ENCODE measurements at regions not wholly inside any gene's neighbourhood (a gene's known extent, or its start where the extent isn't known, plus 50 kb on each side); places are given as distances from the start of the nearest gene placed in this dataset.
"Not testable (repeated sequence)": the region's sequence is repeated elsewhere in the genome, so short reads cannot be mapped to it uniquely, and the experiment has no call there.

- H3K9me3 ChIP-seq (ENCODE audit: control insufficient read depth in 1 of 2, low read length in 2 of 2) = no peaks in the 10 kb centered on the region
- peaks cover 0 to 1% of the 10 kb centered on the region in 2 donors for H3K27me3 ChIP-seq (ENCODE audit: control insufficient read depth in 1 of 2, insufficient read depth in 2 of 2, low read length in 2 of 2)
- no peak overlapping the region for H3K27ac ChIP-seq (ENCODE audit: low read depth, low read length)
- no peaks in the 10 kb centered on the region for H3K36me3 ChIP-seq (ENCODE audit: control insufficient read depth in 1 of 2, insufficient read depth in 2 of 2, low read length in 2 of 2)
- no peaks in the 10 kb centered on the region for H3K4me1 ChIP-seq (ENCODE audit: control insufficient read depth in 1 of 2, insufficient read depth in 2 of 2, low read length in 2 of 2)
- no peak overlapping the region for H3K9ac ChIP-seq (ENCODE audit: low read depth in 1 of 2, low read length in 2 of 2)
- H3K4me3 ChIP-seq (ENCODE audit: low read depth in 1 of 2, low read length in 2 of 2) = no peak overlapping the region
Measured at GRCh38 chr1:226461087-226461486, 53.2 kb upstream of the PARP1 start.

GRCh38 chr1:226463925-226464586 lies 56.2 kb upstream of the PARP1 start:
- H3K27me3 ChIP-seq (ENCODE audit: control insufficient read depth in 1 of 2, insufficient read depth in 2 of 2, low read length in 2 of 2) = no peaks in the 10 kb centered on the region
- H3K36me3 ChIP-seq (ENCODE audit: control insufficient read depth in 1 of 2, insufficient read depth in 2 of 2, low read length in 2 of 2) = no peaks in the 10 kb centered on the region
- no peaks in the 10 kb centered on the region for H3K9me3 ChIP-seq (ENCODE audit: control insufficient read depth in 1 of 2, low read length in 2 of 2)
- H3K27ac ChIP-seq (ENCODE audit: low read depth, low read length) = no peak overlapping the region
- no peaks in the 10 kb centered on the region for H3K4me1 ChIP-seq (ENCODE audit: control insufficient read depth in 1 of 2, insufficient read depth in 2 of 2, low read length in 2 of 2)
- no peak overlapping the region for H3K9ac ChIP-seq (ENCODE audit: low read depth in 1 of 2, low read length in 2 of 2)
- no peak overlapping the region for H3K4me3 ChIP-seq (ENCODE audit: low read depth in 1 of 2, low read length in 2 of 2)

GRCh38 chr1:226464587-226464971 lies 56.7 kb upstream of the PARP1 start:
- not testable (repeated sequence) for H3K9me3 ChIP-seq (ENCODE audit: control insufficient read depth in 1 of 2, low read length in 2 of 2); H3K27me3 ChIP-seq (ENCODE audit: control insufficient read depth in 1 of 2, insufficient read depth in 2 of 2, low read length in 2 of 2); H3K4me3 ChIP-seq (ENCODE audit: low read depth in 1 of 2, low read length in 2 of 2); H3K4me1 ChIP-seq (ENCODE audit: control insufficient read depth in 1 of 2, insufficient read depth in 2 of 2, low read length in 2 of 2); H3K36me3 ChIP-seq (ENCODE audit: control insufficient read depth in 1 of 2, insufficient read depth in 2 of 2, low read length in 2 of 2); H3K9ac ChIP-seq (ENCODE audit: low read depth in 1 of 2, low read length in 2 of 2); H3K27ac ChIP-seq (ENCODE audit: low read depth, low read length)

GRCh38 chr1:226466296-226466695 lies 58.4 kb upstream of the PARP1 start:
- Histone ChIP-seq H3K4me3 (ENCODE audit: low read depth in 1 of 2, low read length in 2 of 2) (no peak overlapping the region), H3K36me3 (ENCODE audit: control insufficient read depth in 1 of 2, insufficient read depth in 2 of 2, low read length in 2 of 2) (no peaks in the 10 kb centered on the region), H3K9ac (ENCODE audit: low read depth in 1 of 2, low read length in 2 of 2) (no peak overlapping the region), H3K9me3 (ENCODE audit: control insufficient read depth in 1 of 2, low read length in 2 of 2) (no peaks in the 10 kb centered on the region), H3K4me1 (ENCODE audit: control insufficient read depth in 1 of 2, insufficient read depth in 2 of 2, low read length in 2 of 2) (peaks cover 1 to 2% of the 10 kb centered on the region in 2 donors), H3K27me3 (ENCODE audit: control insufficient read depth in 1 of 2, insufficient read depth in 2 of 2, low read length in 2 of 2) (no peaks in the 10 kb centered on the region), H3K27ac (ENCODE audit: low read depth, low read length) (no peak overlapping the region)

GRCh38 chr1:226467443-226467842 lies 59.5 kb upstream of the PARP1 start:
- no peaks in the 10 kb centered on the region for H3K9me3 ChIP-seq (ENCODE audit: control insufficient read depth in 1 of 2, low read length in 2 of 2)

GRCh38 chr1:226470921-226471866 lies 63.3 kb upstream of the PARP1 start:
- H3K27me3 ChIP-seq (ENCODE audit: control insufficient read depth in 1 of 2, insufficient read depth in 2 of 2, low read length in 2 of 2) = peaks cover 0 to 3% of the 10 kb centered on the region in 2 donors

More at GRCh38 chr1:226467443-226467842, 59.5 kb upstream of the PARP1 start:
- H3K4me1 ChIP-seq (ENCODE audit: control insufficient read depth in 1 of 2, insufficient read depth in 2 of 2, low read length in 2 of 2) = peaks cover 6 to 8% of the 10 kb centered on the region in 2 donors
- H3K27ac ChIP-seq (ENCODE audit: low read depth, low read length) = no peak overlapping the region
- no peak overlapping the region for H3K4me3 ChIP-seq (ENCODE audit: low read depth in 1 of 2, low read length in 2 of 2)
- H3K36me3 ChIP-seq (ENCODE audit: control insufficient read depth in 1 of 2, insufficient read depth in 2 of 2, low read length in 2 of 2) = no peaks in the 10 kb centered on the region
- peaks cover 0 to under 1% of the 10 kb centered on the region in 2 donors for H3K27me3 ChIP-seq (ENCODE audit: control insufficient read depth in 1 of 2, insufficient read depth in 2 of 2, low read length in 2 of 2)
- no peak overlapping the region for H3K9ac ChIP-seq (ENCODE audit: low read depth in 1 of 2, low read length in 2 of 2)

GRCh38 chr1:226473325-226473724 lies 65.4 kb upstream of the PARP1 start:
- Histone ChIP-seq H3K9ac (ENCODE audit: low read depth in 1 of 2, low read length in 2 of 2) (no peak overlapping the region), H3K27me3 (ENCODE audit: control insufficient read depth in 1 of 2, insufficient read depth in 2 of 2, low read length in 2 of 2) (peaks cover 0 to 3% of the 10 kb centered on the region in 2 donors)

More at GRCh38 chr1:226470921-226471866, 63.3 kb upstream of the PARP1 start:
- H3K4me3 ChIP-seq (ENCODE audit: low read depth in 1 of 2, low read length in 2 of 2) = peak overlapping the region in 1 of 2 donors; percentile 5
- no peaks in the 10 kb centered on the region for H3K36me3 ChIP-seq (ENCODE audit: control insufficient read depth in 1 of 2, insufficient read depth in 2 of 2, low read length in 2 of 2)
- no peak overlapping the region for H3K9ac ChIP-seq (ENCODE audit: low read depth in 1 of 2, low read length in 2 of 2)
- no peak overlapping the region for H3K27ac ChIP-seq (ENCODE audit: low read depth, low read length)
- H3K4me1 ChIP-seq (ENCODE audit: control insufficient read depth in 1 of 2, insufficient read depth in 2 of 2, low read length in 2 of 2) = peaks cover 6 to 8% of the 10 kb centered on the region in 2 donors
- no peaks in the 10 kb centered on the region for H3K9me3 ChIP-seq (ENCODE audit: control insufficient read depth in 1 of 2, low read length in 2 of 2)

GRCh38 chr1:226474041-226474440 lies 66.1 kb upstream of the PARP1 start:
- no peak overlapping the region for H3K27ac ChIP-seq (ENCODE audit: low read depth, low read length)
- peaks cover 0 to 3% of the 10 kb centered on the region in 2 donors for H3K27me3 ChIP-seq (ENCODE audit: control insufficient read depth in 1 of 2, insufficient read depth in 2 of 2, low read length in 2 of 2)
- H3K4me1 ChIP-seq (ENCODE audit: control insufficient read depth in 1 of 2, insufficient read depth in 2 of 2, low read length in 2 of 2) = peaks cover 6 to 8% of the 10 kb centered on the region in 2 donors
- no peak overlapping the region for H3K9ac ChIP-seq (ENCODE audit: low read depth in 1 of 2, low read length in 2 of 2)
- H3K4me3 ChIP-seq (ENCODE audit: low read depth in 1 of 2, low read length in 2 of 2) = no peak overlapping the region
- H3K36me3 ChIP-seq (ENCODE audit: control insufficient read depth in 1 of 2, insufficient read depth in 2 of 2, low read length in 2 of 2) = no peaks in the 10 kb centered on the region
- no peaks in the 10 kb centered on the region for H3K9me3 ChIP-seq (ENCODE audit: control insufficient read depth in 1 of 2, low read length in 2 of 2)

More at GRCh38 chr1:226473325-226473724, 65.4 kb upstream of the PARP1 start:
- Histone ChIP-seq H3K27ac (ENCODE audit: low read depth, low read length) (no peak overlapping the region), H3K4me1 (ENCODE audit: control insufficient read depth in 1 of 2, insufficient read depth in 2 of 2, low read length in 2 of 2) (peaks cover 6 to 8% of the 10 kb centered on the region in 2 donors), H3K36me3 (ENCODE audit: control insufficient read depth in 1 of 2, insufficient read depth in 2 of 2, low read length in 2 of 2) (no peaks in the 10 kb centered on the region), H3K4me3 (ENCODE audit: low read depth in 1 of 2, low read length in 2 of 2) (no peak overlapping the region), H3K9me3 (ENCODE audit: control insufficient read depth in 1 of 2, low read length in 2 of 2) (no peaks in the 10 kb centered on the region)

- no peaks in the 10 kb centered on the region for H3K36me3 ChIP-seq (ENCODE audit: control insufficient read depth in 1 of 2, insufficient read depth in 2 of 2, low read length in 2 of 2)
Measured at GRCh38 chr1:226474443-226475141, 66.7 kb upstream of the PARP1 start.

More at GRCh38 chr1:226474443-226475141, 66.7 kb upstream of the PARP1 start:
- Histone ChIP-seq H3K9ac (ENCODE audit: low read depth in 1 of 2, low read length in 2 of 2) (no peak overlapping the region), H3K9me3 (ENCODE audit: control insufficient read depth in 1 of 2, low read length in 2 of 2) (no peaks in the 10 kb centered on the region), H3K4me3 (ENCODE audit: low read depth in 1 of 2, low read length in 2 of 2) (no peak overlapping the region), H3K27ac (ENCODE audit: low read depth, low read length) (no peak overlapping the region), H3K27me3 (ENCODE audit: control insufficient read depth in 1 of 2, insufficient read depth in 2 of 2, low read length in 2 of 2) (peaks cover 0 to 3% of the 10 kb centered on the region in 2 donors), H3K4me1 (ENCODE audit: control insufficient read depth in 1 of 2, insufficient read depth in 2 of 2, low read length in 2 of 2) (peaks cover 11 to 12% of the 10 kb centered on the region in 2 donors)
